Panc1 (cell line): ENCODE measurements at regions not wholly inside any gene's neighbourhood (a gene's known extent, or its start where the extent isn't known, plus 50 kb on each side); places are given as distances from the start of the nearest gene placed in this dataset.

Source experiments
- ATAC-seq: fragments of 200-7000 bp; cut with Tn5 transposase; 2 replicates; pipeline ENCODE4 v1.9.1; 2020; ENCODE audit warnings: mild to moderate bottlenecking, moderate library complexity
- BruUV-seq: library from RNA; stranded (reverse); fragments of 400-500 nt; replicated peaks from 2 replicates; lab custom pipeline; 2021; lab: Mats Ljungman, UMichigan
- CTCF ChIA-PET: fragments of 300-600 bp; sonication (Branson Sonifier 250); formaldehyde crosslinking; loops from one replicate; lab custom pipeline; 2022; ENCODE audit warnings: antibody characterized with exemption; lab: Charles Lee
- POLR2A ChIA-PET: fragments of 300-600 bp; sonication (Branson Sonifier 250); formaldehyde crosslinking; loops from one replicate; lab custom pipeline; 2022; ENCODE audit warnings: antibody characterized with exemption; lab: Charles Lee
- DNase-seq: peaks from one replicate; pipeline ENCODE4 v3.0.0-alpha.2; 2010; ENCODE audit warnings: low read depth, low spot score
- H3K27ac ChIP-seq: 2 replicates; pipeline ENCODE4 v1.5.1; 2011; ENCODE audit warnings: mild to moderate bottlenecking, low read length, inconsistent platforms
- H3K27me3 ChIP-seq: fragments of 200-500 bp; sonication (Bioruptor generic); 2 replicates; pipeline ENCODE4 v1.6.0; 2014; ENCODE audit warnings: low read length, inconsistent platforms; ENCODE audit not compliant: control insufficient read depth, insufficient read depth
- H3K36me3 ChIP-seq: fragments of 200-500 bp; sonication (Bioruptor generic); 2 replicates; pipeline ENCODE4 v1.5.1; 2014; ENCODE audit warnings: inconsistent platforms, mild to moderate bottlenecking, low read length, moderate library complexity; ENCODE audit not compliant: control insufficient read depth, insufficient read depth
- H3K4me1 ChIP-seq: 2 replicates; pipeline ENCODE4 v1.5.1; 2011; ENCODE audit warnings: inconsistent platforms, mild to moderate bottlenecking, low read length, moderate library complexity; ENCODE audit not compliant: control insufficient read depth, insufficient read depth
- H3K4me3 ChIP-seq, 2 experiments: 2 replicates each; pipeline ENCODE4 v1.5.1; 2011 to 2012; ENCODE audit warnings: low read depth in 2 of 2, low read length in 2 of 2, mild to moderate bottlenecking in 2 of 2, inconsistent platforms in 1 of 2, moderate library complexity in 1 of 2
- H3K9me3 ChIP-seq: fragments of 200-500 bp; sonication (Bioruptor generic); 2 replicates; pipeline ENCODE4 v1.5.1; 2014; ENCODE audit warnings: low read depth, mild to moderate bottlenecking, inconsistent platforms, low read length, moderate library complexity; ENCODE audit not compliant: control insufficient read depth, insufficient read depth
- CTCF ChIP-seq: fragments of 450-650 bp; IDR thresholded peaks from 2 replicates; pipeline ENCODE4 v1.5.1; 2017; ENCODE audit warnings: mild to moderate bottlenecking
- POLR2AphosphoS5 ChIP-seq: IDR thresholded peaks from 2 replicates; pipeline ENCODE4 v1.6.1; 2012; ENCODE audit warnings: mild to moderate bottlenecking, low read depth, low read length, moderate library complexity
- REST ChIP-seq, 2 experiments: IDR thresholded peaks; 2 replicates each; pipeline ENCODE4 v1.6.1; 2011 to 2012; ENCODE audit warnings: low read depth in 2 of 2, control low read depth in 1 of 2, low read length in 1 of 2, mild to moderate bottlenecking in 1 of 2, moderate library complexity in 1 of 2; ENCODE audit not compliant: insufficient read depth in 1 of 2
- SIN3A ChIP-seq: IDR thresholded peaks from 2 replicates; pipeline ENCODE4 v1.6.1; 2012; ENCODE audit warnings: low read depth, mild to moderate bottlenecking, low read length, moderate library complexity, borderline replicate concordance; ENCODE audit not compliant: insufficient read depth
- TCF7L2 ChIP-seq: IDR thresholded peaks from 2 replicates; pipeline ENCODE4 v1.6.1; 2011; ENCODE audit warnings: mild to moderate bottlenecking, low read depth, low read length, inconsistent platforms
- in situ Hi-C: cut with HindIII; loops from 2 replicates; pipeline ENCODE4 v1.10.0; 2016; ENCODE audit warnings: low sequenced_read_pairs, low pct_unique_long_range_greater_than_20kb
- intact Hi-C: fragments of 100-400 bp; cut with micrococcal nuclease; formaldehyde crosslinking; loops from one replicate; pipeline ENCODE4 v1.10.0; 2022; ENCODE audit not compliant: unreplicated experiment

- CTCF ChIA-PET: no interaction called here
- POLR2A ChIA-PET: no interaction called here
- H3K9me3 ChIP-seq: no peaks in the 10 kb centered on the region
- ATAC-seq: no peak
- intact Hi-C loops (no loop called here), in situ Hi-C loops (no loop called here)
- BruUV-seq: no TSS peak
- H3K4me1 ChIP-seq: no peaks in the 10 kb centered on the region
- H3K27me3 ChIP-seq: no peaks in the 10 kb centered on the region
- TF ChIP-seq POLR2AphosphoS5: no peak
- no peak overlapping the region for H3K4me3 ChIP-seq
- H3K27ac ChIP-seq: no peak overlapping the region
- no peaks in the 10 kb centered on the region for H3K36me3 ChIP-seq
- DNase-seq: no peak
Measured at GRCh38 chr13:99861771-99862170, 109.8 kb downstream of the ZIC5 start.

- no peak for ATAC-seq
- CTCF ChIA-PET: no interaction called here
Measured at GRCh38 chr13:99860745-99861144, 110.8 kb downstream of the ZIC5 start.

More at GRCh38 chr13:99860745-99861144, 110.8 kb downstream of the ZIC5 start:
- Histone ChIP-seq H3K4me1 (no peaks in the 10 kb centered on the region), H3K9me3 (no peaks in the 10 kb centered on the region), H3K4me3 (no peak overlapping the region), H3K27me3 (no peaks in the 10 kb centered on the region), H3K36me3 (no peaks in the 10 kb centered on the region), H3K27ac (no peak overlapping the region)
- DNase-seq: no peak
- intact Hi-C loops (no loop called here), in situ Hi-C loops (no loop called here)
- POLR2A ChIA-PET: no interaction called here
- TF ChIP-seq TCF7L2 (no peak), CTCF (no peak), REST (IDR thresholded peaks at IDR 0.05; ENCODE audit: insufficient read depth in 1 of 2, low read depth in 2 of 2, low read length in 1 of 2) (no peak), SIN3A (no peak), POLR2AphosphoS5 (no peak)
- BruUV-seq: no TSS peak
